OCI-LY3 (cell line): ENCODE measurements at regions not wholly inside any gene's neighbourhood (a gene's known extent, or its start where the extent isn't known, plus 50 kb on each side); places are given as distances from the start of the nearest gene placed in this dataset.

Source experiments
- EZH2phosphoT487 ChIP-seq: fragments of 200-600 bp; shearing (Covaris generic); IDR thresholded peaks from 2 replicates; pipeline ENCODE4 v1.6.1; 2018; ENCODE audit warnings: antibody characterized with exemption, mixed run types, low read depth
- TF ChIP-seq, protein P1 (sequence below): fragments of 200-600, 300-600 bp; sonication (generic); IDR thresholded peaks from 2 replicates; pipeline ENCODE4 v1.5.1; 2014; ENCODE audit warnings: antibody characterized with exemption, low read length, low read depth

DNA sequence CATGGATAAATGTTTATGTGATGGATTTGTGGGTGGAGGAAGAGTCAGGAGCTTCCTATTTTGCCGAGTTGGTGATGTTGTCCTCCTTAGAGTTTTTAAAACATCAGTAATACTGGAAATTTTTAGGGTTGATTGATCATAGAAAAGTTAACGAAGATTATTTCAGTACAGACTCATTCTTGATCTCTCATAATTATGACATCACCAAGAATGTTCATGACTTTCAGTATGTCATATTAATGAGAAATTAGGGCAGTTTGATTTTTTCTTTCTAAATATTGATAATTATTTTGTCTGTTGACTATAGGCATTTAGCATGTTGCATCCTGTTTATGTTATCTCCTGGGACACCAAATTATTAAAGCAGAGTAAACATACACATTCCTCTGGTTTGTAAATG lies 512.2 kb downstream of the CD109 start:
- TF ChIP-seq, protein P1, sequence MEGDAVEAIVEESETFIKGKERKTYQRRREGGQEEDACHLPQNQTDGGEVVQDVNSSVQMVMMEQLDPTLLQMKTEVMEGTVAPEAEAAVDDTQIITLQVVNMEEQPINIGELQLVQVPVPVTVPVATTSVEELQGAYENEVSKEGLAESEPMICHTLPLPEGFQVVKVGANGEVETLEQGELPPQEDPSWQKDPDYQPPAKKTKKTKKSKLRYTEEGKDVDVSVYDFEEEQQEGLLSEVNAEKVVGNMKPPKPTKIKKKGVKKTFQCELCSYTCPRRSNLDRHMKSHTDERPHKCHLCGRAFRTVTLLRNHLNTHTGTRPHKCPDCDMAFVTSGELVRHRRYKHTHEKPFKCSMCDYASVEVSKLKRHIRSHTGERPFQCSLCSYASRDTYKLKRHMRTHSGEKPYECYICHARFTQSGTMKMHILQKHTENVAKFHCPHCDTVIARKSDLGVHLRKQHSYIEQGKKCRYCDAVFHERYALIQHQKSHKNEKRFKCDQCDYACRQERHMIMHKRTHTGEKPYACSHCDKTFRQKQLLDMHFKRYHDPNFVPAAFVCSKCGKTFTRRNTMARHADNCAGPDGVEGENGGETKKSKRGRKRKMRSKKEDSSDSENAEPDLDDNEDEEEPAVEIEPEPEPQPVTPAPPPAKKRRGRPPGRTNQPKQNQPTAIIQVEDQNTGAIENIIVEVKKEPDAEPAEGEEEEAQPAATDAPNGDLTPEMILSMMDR: no peak
- no peak for TF ChIP-seq EZH2phosphoT487
